ENCODE measurements at regions not wholly inside any gene's neighbourhood (a gene's known extent, or its start where the extent isn't known, plus 50 kb on each side); places are given as distances from the start of the nearest gene placed in this dataset.
"Not testable (repeated sequence)": the region's sequence is repeated elsewhere in the genome, so short reads cannot be mapped to it uniquely, and the experiment has no call there.

DNA sequence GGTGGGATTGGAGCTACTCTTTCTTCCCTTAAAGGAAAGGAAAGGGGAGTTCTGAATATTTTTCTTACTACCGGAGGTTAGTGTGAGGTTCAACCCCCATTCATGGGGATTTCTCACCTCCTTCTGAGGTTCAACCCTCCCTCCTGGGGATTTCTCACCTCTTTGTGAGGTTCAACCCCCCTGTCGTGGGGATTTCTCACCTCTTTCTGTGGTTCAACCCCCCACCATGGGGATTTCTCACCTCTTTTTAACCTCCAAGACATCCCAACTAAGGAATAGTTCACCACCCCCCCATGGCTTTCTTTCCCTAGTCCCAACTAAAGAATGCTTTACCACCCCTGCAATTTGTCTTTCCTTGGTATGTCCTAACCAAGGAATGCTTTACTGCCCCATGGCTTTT lies 520.3 kb downstream of the EDEM1 start:
- DNase-seq: no peak

DNA sequence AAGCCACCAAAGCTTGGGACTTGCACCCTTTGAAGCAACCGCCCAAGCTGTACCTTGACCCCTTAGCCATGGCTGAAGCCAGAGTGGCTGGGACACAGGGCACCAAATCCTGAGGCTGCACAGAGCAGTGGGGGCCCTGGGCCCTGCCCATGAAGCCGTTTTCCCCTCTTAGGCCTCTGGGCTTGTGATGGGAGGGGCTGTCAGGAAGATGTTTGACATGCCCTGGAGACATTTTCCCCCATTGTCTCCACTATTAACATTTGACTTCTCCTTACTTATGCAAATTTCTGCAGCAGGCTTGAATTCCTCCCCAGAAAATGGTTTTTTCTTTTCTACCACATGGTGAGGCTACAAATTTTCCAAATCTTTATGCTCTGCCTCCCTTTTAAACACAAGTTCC lies 522.2 kb downstream of the EDEM1 start:
- no peak for DNase-seq

DNA sequence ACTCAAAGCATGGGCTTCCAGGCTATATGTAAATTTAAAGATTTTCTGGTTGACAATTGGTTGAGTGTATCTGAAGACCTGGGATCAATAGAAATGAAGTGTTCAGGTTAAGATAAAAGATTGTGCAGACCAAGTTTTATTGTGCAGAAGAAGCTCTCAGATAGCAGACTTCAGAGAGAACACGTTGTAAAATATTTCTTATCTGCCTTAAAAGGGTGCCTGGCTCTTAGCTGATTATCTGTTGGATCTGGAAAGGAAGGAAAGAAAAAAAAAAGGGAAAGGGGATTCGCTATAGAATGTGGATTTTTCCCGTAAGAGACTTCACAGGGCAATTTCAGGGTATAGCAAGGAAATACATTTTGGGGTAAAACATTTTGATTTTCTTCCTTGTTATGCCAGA lies 523.2 kb downstream of the EDEM1 start:
- no peak for DNase-seq

DNA sequence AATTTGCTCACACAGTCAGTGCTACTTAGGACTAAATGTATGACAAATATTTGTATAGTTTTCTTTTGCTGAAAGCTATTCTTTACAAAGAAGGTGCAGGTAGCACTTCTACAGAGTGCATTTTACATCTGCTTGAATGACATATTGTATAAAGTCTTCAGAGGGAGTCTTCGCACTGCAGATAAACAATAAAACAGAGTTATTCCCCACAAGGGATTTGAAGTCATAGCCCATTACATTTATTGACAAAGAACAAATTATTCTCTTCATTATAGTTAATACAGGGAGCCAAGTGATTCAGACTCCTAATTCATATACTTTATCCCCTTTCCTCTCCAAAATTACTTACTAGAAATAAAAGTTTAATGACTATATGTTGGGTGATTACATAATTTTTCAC lies 529.7 kb downstream of the EDEM1 start:
- no peak for DNase-seq

DNA sequence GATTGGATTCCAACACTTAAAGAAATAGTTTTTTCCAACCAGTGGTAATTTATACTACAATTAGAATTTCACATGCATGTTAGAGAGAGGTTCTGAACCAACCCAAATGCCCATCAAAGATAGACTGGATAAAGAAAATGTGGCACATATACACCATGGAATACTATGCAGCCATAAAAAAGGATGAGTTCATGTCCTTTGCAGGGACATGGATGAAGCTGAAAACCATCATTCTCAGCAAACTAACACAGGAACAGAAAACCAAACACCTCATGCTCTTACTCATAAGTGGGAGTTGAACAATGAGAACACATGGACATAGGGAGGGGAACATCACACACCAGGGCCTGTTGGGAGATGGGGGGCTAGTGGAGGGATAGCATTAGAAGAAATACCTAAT lies 532.2 kb downstream of the EDEM1 start:
- DNase-seq: not testable (repeated sequence)

DNA sequence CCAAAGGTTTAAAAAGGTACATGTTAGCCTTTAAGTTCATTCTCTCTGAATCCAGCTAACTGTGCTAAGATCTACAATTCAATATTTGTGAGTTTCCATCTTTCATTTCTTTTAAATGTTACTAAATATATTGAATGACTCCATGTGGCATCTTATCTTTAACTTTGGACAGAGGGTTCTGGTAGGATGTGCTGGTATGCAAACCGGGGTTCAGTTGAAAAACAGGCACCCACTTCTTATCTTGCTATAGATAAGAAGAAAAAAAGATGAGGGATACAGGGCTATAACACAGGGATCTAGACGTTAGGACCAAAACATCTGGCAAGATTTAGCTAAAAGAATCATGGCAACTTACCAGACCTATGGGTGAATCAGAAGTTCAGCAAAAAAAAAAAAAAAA lies 538.3 kb downstream of the EDEM1 start:
- no peak for DNase-seq

DNA sequence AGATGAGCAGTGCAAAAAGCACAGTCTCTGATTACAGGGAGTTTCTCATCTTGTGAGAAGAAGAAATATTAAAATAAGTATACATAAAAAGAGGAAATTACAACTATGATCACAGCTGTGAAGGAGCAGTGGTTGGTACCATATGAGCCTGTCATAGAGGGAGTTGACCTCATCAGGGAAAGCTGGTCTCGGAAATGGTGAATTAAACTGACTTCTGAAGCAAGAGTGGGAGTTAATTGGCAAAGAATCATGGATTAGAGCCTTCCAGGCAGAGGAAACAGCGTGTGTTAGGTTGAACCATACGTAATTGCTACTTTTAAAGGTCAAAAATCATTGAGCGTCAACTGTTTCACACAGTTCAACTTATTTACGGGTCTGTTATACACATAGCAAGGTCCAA lies 539.1 kb downstream of the EDEM1 start:
- DNase-seq: no peak

DNA sequence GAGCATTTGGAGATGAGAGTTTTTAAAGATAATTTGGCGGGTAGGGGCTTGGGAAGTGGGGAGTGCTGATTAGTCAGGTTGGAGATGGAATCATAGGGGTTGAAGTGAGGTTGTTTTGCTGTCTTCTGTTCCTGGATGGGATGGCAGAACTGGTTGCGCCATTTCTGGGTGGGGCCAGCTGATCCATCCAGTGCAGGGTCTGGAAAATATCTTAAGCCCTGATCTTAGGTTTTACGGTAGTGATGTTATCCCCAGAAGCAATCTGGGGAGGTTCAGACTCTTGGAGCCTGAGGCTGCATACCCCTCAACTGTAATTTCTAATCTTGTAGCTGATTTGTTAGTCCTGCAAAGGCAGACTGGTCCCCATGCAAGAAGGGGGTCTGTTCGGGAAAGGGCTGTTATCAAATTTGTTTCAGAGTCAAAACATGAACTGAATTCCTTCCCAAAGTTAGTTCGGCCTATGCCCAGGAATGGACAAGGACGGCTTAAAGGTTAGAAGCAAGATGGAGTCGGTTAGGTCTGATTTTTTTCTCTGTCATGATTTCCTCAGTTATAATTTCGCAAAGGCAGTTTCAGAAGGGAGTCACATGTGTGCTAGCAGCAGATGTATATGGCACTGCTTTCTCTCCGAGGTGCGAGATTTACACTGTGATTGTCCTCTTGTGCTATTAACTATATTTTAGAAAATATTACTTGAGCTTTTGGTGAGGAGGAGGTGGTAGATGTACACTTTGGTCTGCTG lies 540.4 kb downstream of the EDEM1 start:
- no peak for DNase-seq

DNA sequence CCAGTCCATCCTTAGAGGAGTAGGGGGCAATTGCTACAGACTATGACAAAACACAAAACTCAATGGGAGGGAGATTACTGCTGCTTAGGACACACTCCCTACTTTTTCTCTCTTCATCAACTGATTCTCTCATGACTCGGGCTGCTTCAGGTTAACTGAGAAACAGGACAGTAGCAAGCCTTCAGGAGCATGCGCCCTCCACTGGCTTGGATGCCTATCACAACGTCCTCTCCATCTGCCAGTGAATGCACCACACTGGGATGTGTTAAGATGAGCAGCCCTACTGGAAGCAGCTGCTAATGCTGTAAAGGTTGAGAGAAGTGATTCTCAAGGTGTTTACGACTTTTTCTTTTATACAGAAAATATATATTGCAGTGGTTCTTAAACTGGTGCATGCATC lies 542.3 kb downstream of the EDEM1 start:
- no peak for DNase-seq

DNA sequence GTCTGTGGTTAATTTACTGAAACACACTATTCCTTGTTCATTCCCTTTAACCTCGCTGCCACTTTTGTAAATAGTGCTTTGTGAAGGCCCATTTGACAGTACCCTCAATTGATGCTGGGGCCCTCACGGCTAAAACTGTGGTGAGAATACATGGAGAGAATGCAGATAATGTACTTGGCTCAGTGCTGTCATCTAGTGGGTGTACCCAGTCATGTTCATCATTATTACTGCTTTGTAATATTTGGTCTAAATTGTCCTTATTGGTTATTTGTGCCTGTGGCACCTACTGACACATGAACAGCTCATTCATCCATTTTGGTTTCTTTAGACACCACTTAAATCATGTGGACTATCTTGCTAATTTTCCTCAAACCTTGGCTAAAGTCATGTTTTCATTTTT lies 543.6 kb downstream of the EDEM1 start:
- no peak for DNase-seq

DNA sequence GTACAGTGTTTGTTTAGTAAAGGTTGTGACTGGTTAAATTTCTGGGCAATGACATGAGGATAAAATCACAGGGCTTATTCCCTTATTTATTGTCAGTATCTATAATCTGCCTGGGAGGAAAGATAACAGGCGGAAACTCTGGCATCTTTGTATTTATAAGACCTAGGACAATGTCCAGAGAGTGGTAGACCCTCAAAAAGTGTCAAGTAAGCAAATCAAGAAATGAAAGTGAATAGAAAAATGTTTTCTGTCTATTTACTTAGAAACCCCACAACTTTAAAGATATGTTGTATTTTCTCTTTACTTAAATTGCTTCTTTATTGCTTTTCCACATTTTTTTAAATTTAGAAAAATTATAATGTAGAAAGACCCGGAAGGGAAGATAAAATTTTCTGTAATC lies 544.6 kb downstream of the EDEM1 start:
- DNase-seq: no peak

DNA sequence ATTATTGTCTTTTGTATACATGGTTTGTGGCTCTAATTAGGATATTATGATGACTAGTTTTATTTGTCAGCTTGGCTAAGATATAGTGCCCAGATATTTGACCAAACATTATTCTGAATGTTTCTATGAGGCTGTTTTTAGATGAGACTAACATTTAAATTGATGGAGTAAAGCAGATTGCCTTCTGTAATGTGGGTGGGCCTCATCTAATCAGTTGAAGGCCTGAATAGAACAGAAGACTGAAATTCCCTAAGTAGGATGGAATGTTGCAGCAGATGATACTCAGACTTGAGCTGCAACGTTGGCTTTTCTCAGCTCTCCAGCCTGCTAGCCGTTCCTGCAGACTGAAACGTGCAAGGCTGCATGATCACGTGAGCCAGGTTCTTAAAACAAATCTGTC lies 546.5 kb downstream of the EDEM1 start:
- no peak for DNase-seq

DNA sequence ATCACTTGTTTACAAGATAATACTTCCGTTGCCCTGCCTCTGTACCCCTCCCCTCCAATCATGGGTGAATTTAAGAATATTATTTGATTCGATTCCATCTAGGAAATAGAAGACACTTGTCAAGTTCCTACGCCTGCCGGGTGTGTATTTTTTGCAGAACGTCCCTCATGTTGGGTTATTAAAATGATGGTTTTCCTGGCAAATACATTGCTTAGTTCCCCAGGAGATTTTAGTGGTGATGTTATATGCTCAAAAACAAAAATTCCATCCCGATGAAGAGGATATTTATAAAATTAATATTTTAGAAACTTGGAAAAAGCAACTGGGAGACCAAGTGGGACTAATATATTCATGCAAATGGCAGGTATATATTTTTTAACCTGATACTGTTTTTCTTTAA lies 548.4 kb downstream of the EDEM1 start:
- DNase-seq: no peak

DNA sequence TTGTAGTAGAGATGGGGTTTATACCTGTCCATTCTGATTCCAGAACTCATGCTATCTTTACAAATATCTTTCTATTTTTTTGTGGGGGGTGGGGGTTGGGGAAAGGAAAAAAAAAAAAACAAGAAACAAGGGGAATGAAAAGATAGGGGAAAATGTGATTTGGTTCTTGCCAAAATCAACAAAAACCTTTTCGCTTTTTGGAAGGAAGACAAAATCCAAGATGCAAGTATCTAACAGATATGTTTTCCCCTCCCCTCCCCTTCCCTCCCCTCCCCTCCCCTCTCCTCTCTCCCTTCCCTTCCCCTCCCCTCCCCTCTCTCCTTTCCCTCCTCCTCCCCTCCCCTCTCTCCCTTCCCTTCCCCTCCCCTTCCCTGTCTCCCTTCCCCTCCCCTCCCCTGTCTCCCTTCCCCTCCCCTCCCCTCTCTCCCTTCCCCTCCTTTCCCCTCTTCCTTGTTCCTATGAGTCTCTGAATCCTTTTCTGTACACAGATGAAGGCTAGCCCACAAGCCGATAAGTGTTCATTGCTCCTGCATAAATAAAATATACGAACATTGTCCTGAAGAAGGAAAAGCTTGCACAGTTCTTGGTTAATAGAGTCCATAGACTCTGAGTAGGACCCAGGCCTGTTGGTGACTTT lies 551.9 kb downstream of the EDEM1 start:
- DNase-seq: no peak

DNA sequence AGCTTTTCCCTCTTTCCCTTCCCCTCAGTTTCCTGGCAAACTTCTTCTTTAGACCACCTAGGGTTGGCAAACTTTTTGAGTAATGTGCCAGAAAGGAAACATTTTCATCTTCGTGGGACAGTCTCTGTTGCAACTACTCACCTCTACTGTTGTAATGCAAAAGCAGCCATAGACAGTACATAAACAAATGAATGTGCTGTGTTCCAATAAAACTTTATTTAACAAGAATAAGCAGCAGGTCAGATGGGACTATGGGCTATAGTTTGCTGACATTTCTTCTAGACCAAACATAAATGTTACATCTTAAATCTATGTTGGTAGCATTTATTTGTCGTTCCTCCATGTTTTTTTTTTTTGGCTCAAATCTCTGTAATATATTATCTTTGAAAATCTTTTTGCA lies 552.4 kb downstream of the EDEM1 start:
- DNase-seq: no peak

DNA sequence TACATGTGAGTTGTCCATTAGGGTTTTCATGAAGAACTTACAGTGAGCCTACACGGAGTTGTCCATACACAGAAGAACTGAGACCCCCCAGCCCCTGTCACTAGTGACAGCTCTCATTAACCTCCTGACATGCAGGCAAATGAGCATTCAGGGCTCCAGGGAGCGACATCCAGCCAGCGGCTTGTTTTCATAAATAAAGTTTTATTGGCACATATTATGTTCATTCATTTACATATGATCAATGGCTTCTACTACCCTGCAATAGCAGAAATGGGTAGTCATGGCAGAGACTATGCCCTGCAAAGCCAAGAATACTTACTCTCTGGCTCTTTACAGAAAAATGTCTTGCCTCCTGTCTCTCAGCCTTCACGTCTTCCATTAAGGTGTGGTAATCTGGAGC lies 553.5 kb downstream of the EDEM1 start:
- no peak for DNase-seq

DNA sequence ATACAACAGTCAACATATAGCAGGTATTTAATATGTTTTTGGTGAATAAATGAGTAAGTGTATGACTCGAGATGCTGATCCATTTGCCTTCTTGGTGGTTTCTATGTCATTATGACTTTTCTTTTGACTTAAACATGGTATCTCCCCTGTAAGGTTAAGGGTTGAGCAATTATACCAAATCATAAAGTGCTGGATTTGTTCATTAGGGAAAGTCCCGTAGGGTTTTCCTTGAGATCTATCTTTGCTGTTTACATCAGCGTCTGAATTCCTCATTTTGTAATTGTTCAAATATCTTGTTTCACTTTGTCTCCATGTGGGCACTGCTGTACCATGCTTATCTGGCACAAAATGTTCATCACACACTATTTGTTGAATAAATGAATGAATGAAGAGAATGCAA lies 562.6 kb downstream of the EDEM1 start:
- no peak for DNase-seq

DNA sequence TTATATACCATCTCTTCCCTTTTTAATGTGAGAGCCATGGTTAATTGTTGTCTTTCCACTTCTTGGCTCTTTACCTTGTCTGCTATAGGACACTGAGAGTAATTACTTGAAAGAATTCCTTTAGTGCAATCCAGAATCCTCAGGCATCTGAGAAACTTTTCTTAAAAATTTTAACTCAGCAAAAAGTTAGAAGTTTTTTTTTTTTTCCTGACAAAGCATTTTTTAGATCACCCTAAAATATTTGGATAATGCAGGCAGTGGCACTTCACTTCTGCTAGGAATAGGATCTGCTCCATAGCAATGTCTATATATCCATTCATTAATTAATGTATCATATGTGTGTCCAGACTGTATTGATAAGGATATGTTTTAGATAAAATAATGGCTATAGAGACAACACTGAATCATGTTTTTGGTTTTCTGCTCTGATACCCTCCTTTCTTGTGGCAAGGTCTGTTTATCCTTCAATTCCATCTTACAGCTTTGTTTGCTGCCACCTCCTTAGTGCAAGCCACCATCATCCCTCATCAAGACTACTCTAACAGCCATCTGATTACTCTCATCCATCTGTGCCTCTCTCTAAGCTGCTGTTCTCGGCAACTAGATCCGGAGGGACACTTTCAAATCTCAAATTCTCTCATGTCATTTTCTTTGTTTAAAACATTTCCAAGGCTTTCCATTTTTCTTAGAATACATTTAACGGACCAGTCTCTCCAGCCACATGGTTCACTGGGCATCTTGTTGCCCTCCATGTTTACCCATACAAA lies 563.5 kb downstream of the EDEM1 start:
- DNase-seq: no peak

DNA sequence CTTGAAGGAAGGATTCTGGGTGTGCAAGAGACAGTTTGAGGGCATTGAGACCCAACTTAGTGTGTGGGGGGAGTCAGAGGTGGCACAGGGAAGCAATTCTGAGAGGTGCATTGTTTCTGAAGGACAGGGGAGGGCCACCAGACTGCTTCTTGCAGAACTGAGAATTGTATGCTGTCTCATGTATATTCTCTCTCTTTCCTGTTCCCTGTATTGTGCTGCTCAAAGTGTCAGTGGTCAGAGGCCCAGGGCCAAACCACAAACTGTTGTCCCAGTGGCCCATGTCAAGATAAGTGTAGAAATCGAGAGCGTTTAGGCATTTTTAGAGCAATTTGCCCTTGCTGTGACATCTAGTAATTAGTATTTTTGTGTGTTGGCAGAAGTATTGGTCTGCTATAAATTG lies 567.1 kb downstream of the EDEM1 start:
- DNase-seq: peak; percentile 57

DNA sequence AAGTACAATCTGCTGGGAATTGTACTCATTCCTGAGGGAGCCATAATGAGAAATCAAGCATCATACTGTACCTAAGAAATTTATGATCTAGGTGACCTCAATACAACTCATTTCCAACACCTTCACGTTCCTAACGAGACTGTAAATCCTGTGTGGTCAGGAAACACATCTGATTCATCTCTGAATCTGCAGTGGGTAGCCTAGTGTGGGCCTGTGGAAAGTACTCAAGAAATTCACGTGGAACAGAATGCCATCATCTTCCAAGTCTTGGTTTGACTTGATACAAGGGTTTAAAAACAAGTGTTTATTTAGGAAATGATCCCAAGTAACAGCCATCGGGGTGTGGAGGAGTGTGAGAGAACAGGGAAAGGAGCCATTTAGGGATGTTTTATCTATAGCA lies 568.9 kb downstream of the EDEM1 start:
- no peak for DNase-seq

DNA sequence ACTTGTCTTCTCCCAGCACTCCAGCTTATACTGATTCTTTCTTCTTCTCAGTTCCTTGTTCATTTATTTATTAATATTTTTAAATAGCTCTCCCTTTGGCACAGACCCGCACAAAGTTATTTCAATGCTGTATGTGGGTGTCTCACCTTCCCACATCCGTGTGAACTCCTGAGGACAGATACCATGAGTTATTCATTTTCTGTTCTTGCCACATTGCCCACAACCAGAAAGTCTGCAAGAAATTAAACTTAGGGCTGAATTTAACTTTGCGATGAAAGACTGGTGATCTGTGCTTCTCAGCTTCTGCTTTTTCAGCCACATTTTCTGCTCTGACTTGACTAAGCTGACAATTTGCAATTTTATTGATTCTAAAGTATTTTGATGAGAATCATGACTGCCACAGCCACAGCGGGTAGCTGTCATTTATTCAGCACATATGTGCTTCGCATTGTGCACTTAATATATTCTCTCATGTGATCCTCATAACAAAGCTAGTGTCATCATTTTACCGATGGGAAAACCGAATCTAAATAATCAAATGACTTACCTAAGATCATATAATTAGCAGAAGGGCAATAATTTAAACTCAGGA lies 569.8 kb downstream of the EDEM1 start:
- DNase-seq: peak; percentile 49

DNA sequence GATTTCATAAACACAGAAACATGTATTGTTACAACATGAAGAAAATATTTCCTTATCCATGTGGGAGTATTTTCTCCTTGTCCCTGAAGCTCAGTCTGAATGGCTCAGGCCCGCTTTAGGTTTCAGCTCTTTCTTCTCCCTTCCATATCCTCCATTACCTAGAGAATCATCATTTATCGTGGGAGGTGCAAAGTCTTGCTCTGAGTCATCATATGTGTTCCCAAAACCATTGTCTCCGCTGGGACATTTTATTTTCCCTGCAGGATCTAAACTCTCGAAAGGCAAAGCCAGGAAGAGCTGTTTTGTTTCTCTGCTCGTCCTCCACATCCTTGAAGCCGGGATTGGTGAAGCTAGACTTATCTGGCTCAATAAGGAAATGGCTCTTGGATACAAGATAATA lies 571.2 kb downstream of the EDEM1 start:
- no peak for DNase-seq

DNA sequence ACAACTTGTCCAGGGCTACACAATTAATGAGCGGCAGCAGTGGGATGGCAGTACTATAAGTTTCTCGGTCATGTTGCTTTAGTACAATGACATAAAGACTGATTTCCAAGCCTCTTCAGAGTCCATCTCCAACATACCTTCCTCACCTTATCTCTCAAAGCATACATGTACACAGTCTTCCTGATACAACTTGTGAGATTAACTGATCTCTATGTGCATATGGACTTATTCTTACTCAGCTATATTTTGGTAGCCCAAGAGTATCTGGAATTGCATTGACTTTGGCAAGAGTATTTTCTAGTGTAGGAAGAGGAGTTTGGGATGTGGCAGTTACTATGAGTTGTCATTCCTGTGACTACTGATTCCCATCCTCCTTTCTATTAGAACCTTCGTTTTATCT lies 575.0 kb downstream of the EDEM1 start:
- DNase-seq: no peak

DNA sequence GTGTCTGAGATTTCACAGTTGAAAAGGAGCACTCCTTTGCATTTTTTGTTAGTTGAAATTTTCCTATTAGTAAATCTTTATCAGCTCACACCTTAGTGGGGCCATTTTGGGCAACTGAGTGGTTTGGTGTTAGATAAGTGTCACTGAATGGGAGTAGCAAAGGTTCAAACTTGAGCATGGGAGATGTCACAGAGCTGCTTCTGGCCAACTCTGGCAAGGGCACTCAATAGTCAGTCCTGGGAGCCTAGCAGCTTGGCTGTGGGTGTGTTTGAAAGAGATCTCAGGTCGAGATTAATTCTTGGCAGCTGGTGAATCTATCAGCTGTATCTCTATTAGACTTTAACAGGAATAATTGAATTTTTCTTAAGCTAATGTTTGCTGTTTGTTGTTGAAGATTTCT lies 579.3 kb downstream of the EDEM1 start:
- DNase-seq: no peak
